PFSK-1 (cell line): ENCODE measurements at regions not wholly inside any gene's neighbourhood (a gene's known extent, or its start where the extent isn't known, plus 50 kb on each side); places are given as distances from the start of the nearest gene placed in this dataset.

Experiments used
- FOXP2 ChIP-seq: optimal IDR thresholded peaks from 2 replicates; pipeline ENCODE3; 2011; ENCODE audit warnings: borderline replicate concordance, control low read depth, inconsistent platforms; ENCODE audit not compliant: insufficient read depth; ENCODE audit errors: extremely low read length, extremely low read depth
- POLR2AphosphoS5 ChIP-seq: IDR thresholded peaks from 2 replicates; pipeline ENCODE4 v1.6.1; 2012; ENCODE audit warnings: low read depth, mild to moderate bottlenecking, control low read depth, low read length, moderate library complexity
- REST ChIP-seq, 2 experiments: IDR thresholded peaks; 2 replicates each; pipeline versions ENCODE4 v1.6.1 to v1.8.0; 2011 to 2012; ENCODE audit warnings: low read depth in 2 of 2, low read length in 2 of 2, control low read depth in 1 of 2, inconsistent platforms in 1 of 2, mild to moderate bottlenecking in 1 of 2, moderate library complexity in 1 of 2; ENCODE audit not compliant: insufficient read depth in 1 of 2
- SIN3A ChIP-seq: IDR thresholded peaks from 2 replicates; pipeline ENCODE4 v1.6.1; 2012; ENCODE audit warnings: mild to moderate bottlenecking, low read length, moderate library complexity, borderline replicate concordance; ENCODE audit not compliant: insufficient read depth
- TAF1 ChIP-seq: IDR thresholded peaks from 2 replicates; pipeline ENCODE4 v1.6.1; 2012; ENCODE audit warnings: low read length, control low read depth, borderline replicate concordance; ENCODE audit not compliant: insufficient read depth

GRCh38 chr13:99126821-99127220 is 73.8 kb upstream of the UBAC2 start:
- TF ChIP-seq REST (IDR thresholded peaks at IDR 0.05; ENCODE audit: insufficient read depth in 1 of 2, low read depth in 2 of 2, low read length in 2 of 2) (no peak), POLR2AphosphoS5 (no peak), SIN3A (no peak), FOXP2 (no peak), TAF1 (no peak)

- no peak for TF ChIP-seq FOXP2
- TF ChIP-seq POLR2AphosphoS5 = no peak
- no peak for TF ChIP-seq SIN3A
- no peak for TF ChIP-seq TAF1
- no peak for TF ChIP-seq REST (IDR thresholded peaks at IDR 0.05; ENCODE audit: insufficient read depth in 1 of 2, low read depth in 2 of 2, low read length in 2 of 2)
Measured at GRCh38 chr13:99129050-99129449, 71.6 kb upstream of the UBAC2 start.

GRCh38 chr13:99129951-99130350 is 70.7 kb upstream of the UBAC2 start:
- TF ChIP-seq POLR2AphosphoS5 = no peak

- no peak for TF ChIP-seq REST (IDR thresholded peaks at IDR 0.05; ENCODE audit: insufficient read depth in 1 of 2, low read depth in 2 of 2, low read length in 2 of 2)
- TF ChIP-seq SIN3A = no peak
- TF ChIP-seq FOXP2 = no peak
- TF ChIP-seq POLR2AphosphoS5 = no peak
- TF ChIP-seq TAF1 = no peak
Measured at GRCh38 chr13:99131410-99131809, 69.2 kb upstream of the UBAC2 start.

- TF ChIP-seq REST (IDR thresholded peaks at IDR 0.05; ENCODE audit: insufficient read depth in 1 of 2, low read depth in 2 of 2, low read length in 2 of 2) (no peak), FOXP2 (no peak), TAF1 (no peak)
Measured at GRCh38 chr13:99132295-99132835, 68.3 kb upstream of the UBAC2 start.
